GM12874 (cell line): ENCODE measurements at regions not wholly inside any gene's neighbourhood (a gene's known extent, or its start where the extent isn't known, plus 50 kb on each side); places are given as distances from the start of the nearest gene placed in this dataset.

Experiments used
- TF ChIP-seq, protein P1 (sequence below): IDR thresholded peaks from 2 replicates; pipeline ENCODE4 v1.5.1; 2011; ENCODE audit warnings: low read depth, mild to moderate bottlenecking, control low read depth, low read length, moderate library complexity; ENCODE audit not compliant: insufficient read depth

DNA sequence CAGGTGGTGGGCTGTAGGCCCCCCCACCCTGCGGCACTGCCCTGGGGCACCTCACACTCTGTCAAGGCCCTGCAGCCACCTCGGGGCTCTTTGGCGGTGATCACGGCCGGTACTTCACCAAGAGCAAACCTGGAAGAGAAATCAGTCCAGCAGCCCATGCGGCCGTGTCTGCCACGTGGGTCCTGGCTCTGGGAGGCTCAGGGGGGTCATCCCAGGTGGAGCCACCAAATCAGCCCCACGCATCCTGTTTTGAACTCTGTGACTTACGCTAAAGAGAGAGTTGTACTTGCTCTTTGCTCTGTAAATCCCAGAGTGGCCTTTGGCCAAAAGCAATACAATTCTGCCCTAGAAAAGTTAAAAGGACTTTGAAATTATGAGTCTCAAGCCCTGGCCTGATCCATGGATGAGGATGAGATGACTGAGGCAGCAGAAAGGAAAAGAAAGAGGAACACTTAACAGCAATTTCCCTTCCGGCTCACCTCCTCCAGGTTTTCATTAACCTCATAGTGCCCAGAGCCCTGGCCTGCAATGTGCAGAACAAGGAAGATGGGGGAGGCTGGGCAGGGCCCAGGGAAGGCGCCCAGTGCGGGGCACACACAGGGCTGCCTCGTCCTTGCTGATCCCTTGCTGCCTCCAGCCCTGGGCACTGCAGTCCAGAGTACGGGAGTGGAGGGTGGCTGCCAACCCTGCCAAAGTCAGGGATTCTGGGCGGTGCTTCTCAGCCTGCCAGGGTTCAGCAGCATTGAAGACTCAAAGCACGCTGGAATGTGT lies 337.0 kb downstream of the MATN1 start:
- TF ChIP-seq, protein P1, sequence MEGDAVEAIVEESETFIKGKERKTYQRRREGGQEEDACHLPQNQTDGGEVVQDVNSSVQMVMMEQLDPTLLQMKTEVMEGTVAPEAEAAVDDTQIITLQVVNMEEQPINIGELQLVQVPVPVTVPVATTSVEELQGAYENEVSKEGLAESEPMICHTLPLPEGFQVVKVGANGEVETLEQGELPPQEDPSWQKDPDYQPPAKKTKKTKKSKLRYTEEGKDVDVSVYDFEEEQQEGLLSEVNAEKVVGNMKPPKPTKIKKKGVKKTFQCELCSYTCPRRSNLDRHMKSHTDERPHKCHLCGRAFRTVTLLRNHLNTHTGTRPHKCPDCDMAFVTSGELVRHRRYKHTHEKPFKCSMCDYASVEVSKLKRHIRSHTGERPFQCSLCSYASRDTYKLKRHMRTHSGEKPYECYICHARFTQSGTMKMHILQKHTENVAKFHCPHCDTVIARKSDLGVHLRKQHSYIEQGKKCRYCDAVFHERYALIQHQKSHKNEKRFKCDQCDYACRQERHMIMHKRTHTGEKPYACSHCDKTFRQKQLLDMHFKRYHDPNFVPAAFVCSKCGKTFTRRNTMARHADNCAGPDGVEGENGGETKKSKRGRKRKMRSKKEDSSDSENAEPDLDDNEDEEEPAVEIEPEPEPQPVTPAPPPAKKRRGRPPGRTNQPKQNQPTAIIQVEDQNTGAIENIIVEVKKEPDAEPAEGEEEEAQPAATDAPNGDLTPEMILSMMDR = no peak

DNA sequence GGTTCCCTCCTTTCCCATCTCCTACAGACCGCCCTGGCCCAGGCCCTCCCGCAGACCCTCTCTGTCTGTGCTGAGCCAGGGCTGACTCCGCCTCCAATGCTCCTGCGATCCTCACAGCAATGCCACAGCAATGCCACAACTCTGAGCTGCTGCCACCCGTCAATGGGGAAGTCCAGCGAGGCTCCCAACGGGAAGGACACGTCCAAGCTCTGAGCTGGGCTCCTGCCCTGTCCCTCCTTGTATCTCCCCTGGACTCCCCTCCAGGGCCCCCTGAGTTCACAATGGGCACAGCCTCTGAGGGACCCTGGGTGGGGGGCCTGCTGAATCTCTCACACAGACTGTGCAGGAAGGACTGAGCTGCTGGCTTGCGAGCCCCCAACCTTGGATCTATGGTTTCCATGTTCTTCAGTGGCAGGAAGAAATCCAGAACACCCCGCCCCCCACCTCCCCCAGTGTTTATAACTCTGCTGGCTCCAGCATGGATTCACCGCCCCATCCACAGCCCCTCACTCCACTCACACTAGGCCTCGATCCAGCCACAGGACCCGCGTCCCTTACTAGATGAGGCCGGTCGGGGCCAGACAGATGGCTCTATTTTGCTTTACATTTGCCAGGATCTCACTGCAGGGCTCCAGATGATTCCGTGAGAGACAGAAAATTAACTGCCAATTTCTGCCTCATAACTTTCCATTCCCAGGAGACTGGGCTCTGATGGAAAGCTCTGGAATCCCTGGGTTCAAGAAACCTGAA lies 338.0 kb downstream of the MATN1 start:
- TF ChIP-seq, protein P1 = no peak

DNA sequence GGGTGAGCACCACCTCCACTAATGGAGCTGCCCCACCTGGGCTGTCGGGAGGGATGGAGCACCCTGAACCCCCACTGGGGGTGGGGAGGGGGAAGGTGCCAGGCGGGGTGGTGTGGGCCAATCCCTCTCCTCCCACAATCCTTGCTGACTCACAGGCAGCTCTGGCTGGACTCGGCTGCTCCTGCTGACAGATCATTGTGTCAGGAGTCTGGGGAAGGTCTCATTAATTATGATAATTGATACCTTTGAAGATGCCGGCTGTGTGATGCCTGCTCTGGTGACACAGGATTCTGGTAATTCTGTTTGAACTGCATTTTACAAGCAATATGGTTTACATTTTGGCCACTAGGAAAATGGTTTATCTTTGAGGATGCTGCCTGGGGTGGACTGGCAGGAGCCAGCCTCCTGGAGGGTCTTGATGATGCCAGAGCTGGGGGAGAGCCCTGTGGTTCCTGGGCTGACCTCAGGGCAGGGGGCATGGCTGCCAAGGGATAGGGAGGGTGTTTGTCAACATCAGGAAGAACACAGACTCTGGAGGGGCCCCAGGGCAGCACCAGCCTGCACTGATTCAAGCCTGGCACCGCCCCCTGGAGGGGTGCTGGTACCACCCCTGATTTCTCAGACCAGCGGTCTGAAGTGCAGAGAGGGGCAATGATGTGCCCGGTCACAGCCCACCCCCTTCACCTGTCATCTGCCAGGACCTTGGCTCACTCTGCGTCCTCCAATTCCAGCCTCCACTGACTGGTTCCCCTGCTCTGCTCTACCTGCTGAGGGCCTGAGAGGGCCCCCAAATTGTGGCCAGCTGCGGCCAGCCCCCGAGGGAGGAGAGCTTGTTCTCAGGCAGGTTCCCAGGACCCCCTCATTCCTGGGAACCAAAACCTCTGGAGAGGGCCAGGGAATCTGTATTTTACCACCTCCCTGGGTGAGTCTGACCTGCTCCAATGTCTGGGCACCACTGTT lies 338.8 kb downstream of the MATN1 start:
- TF ChIP-seq, protein P1 = no peak

DNA sequence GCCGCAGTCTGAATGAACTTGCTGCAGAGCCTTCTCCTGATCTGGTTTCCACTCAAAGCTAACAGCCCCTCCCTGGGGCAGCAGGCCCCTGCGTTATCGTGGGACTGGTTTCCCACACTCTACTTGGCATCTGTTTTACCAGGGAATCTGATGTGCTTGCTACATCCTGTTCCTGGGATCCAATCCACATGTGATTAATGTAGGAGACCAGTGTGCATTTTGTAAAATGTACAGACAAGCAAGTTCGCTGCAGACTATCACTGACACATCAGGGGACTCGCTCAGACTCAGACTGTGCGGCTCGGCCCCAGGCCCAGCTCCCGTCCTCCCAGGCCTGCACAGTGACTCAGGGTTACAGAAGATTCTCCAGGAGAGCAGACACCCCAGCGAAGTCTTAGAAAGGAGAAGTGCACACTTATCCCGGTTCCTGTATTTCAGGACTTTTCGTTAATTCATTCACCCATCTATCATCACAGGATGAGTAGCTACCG lies 340.1 kb downstream of the MATN1 start:
- TF ChIP-seq, protein P1 = no peak

DNA sequence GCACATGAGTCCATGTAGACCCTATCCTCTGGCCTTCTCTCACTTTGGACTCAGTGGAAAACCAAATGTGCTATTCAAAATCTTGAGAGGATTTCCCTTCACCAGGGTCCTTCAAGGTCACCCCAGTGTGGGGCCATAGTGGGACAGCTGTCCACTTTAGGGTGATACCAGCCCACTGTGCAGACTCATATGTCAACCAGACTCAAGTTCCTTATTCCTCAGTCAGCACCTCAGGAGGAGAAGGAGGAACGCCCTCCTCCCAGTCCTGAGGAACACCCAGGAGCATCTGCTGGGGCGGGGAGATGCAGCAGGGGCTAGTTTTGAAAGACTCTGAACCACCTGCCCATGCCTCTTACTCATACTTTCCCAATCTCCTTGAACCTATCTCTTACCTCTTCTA lies 340.9 kb downstream of the MATN1 start:
- TF ChIP-seq, protein P1 = no peak

DNA sequence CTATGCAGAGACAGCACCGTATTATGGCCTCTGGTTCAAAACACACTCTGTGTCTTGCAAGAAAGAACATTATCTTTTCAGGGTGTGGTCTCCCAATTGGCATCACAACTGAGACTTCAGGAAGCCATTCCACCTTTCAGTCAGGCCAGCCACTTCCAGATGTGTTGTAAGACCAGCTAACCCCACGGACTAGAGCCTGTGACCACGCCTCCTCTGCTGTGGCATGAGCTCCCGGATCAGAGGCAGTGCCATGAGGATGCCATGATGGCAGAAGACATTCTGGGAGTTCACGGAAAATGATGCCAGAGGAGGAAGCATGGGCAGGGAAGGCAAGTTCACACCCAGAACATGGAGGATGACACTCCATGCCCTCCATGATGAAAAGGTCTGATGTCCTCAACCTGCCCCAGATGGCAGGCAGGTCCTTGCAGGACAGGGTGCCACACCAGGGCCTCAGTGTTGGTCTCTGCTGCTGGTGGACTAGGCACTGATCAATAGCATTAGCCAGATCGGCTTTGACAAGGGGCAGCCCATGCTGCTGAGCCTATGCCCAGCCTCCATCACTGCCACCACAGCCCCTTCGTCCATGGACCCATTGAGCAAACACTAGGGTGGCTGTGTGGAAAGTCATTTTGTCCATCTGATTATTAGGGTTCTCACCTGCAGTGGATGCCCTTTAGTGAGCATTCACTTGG lies 341.6 kb downstream of the MATN1 start:
- TF ChIP-seq, protein P1 = no peak

DNA sequence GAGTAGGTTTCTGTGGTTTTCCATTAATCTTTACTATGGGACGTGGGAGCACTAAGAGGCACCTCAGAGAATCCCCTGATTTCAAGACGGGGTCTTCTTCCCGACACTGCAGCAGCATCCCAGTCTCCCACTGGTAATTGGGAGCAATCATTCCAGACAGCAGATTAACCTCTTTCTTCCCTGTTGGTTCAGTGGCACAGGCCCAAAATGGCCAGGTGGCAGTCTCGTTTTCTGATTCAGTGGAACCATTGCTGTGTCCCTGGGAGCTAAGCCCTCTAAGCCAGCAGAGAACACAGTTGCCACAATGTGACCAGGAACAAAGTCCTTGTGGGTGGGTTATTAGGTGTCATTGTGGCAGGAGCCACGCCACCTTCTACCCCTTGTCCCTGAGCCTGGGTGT lies 342.1 kb downstream of the MATN1 start:
- TF ChIP-seq, protein P1 = no peak
